OCI-LY1 (cell line): ENCODE measurements at regions not wholly inside any gene's neighbourhood (a gene's known extent, or its start where the extent isn't known, plus 50 kb on each side); places are given as distances from the start of the nearest gene placed in this dataset.

Source experiments
- EZH2 ChIP-seq: fragments of 200-600 bp; sonication (generic), shearing (Covaris generic); IDR thresholded peaks from 2 replicates; pipeline ENCODE4 v1.8.0; 2017; ENCODE audit warnings: borderline replicate concordance, mixed run types, mild to moderate bottlenecking, antibody characterized with exemption, low read length, moderate library complexity, mixed read lengths
- TF ChIP-seq, protein P1 (sequence below): fragments of 200-600 bp; sonication (generic), shearing (Covaris generic); IDR thresholded peaks from 2 replicates; pipeline ENCODE4 v1.5.1; 2017; ENCODE audit warnings: mild to moderate bottlenecking, antibody characterized with exemption, low read length, moderate library complexity, mixed read lengths

DNA sequence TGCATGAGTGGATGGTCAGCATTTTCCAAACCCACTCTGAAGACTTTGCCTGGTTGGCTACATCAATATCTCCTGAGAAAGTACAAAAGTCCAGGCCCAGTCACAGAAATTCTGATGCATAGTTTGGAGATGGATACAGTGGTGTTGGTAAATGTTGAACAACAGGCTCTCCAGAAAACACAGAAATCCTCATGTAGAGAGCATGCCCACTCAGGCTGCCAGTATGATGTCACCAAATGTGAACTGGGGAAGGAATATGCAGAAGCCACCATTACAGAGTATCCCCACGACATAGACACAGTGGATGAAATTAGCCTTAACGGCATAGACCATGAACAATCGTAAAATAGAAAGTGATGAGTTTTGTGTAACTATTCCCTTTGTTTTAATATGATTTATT lies 97.1 kb upstream of the NXT1 start:
- TF ChIP-seq, protein P1, sequence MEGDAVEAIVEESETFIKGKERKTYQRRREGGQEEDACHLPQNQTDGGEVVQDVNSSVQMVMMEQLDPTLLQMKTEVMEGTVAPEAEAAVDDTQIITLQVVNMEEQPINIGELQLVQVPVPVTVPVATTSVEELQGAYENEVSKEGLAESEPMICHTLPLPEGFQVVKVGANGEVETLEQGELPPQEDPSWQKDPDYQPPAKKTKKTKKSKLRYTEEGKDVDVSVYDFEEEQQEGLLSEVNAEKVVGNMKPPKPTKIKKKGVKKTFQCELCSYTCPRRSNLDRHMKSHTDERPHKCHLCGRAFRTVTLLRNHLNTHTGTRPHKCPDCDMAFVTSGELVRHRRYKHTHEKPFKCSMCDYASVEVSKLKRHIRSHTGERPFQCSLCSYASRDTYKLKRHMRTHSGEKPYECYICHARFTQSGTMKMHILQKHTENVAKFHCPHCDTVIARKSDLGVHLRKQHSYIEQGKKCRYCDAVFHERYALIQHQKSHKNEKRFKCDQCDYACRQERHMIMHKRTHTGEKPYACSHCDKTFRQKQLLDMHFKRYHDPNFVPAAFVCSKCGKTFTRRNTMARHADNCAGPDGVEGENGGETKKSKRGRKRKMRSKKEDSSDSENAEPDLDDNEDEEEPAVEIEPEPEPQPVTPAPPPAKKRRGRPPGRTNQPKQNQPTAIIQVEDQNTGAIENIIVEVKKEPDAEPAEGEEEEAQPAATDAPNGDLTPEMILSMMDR: no peak
- TF ChIP-seq EZH2: no peak
